ENCODE measurements at regions not wholly inside any gene's neighbourhood (a gene's known extent, or its start where the extent isn't known, plus 50 kb on each side); places are given as distances from the start of the nearest gene placed in this dataset.

GRCh38 chr7:42858570-42858969 is 53.3 kb downstream of the C7orf25 start:
- no peak for DNase-seq (ENCODE audit: low read depth in 2 of 2)

GRCh38 chr7:42856605-42856987 is 55.3 kb downstream of the C7orf25 start:
- DNase-seq (ENCODE audit: low read depth in 2 of 2) = no peak

GRCh38 chr7:42854571-42855118 is 57.2 kb downstream of the C7orf25 start:
- no peak for DNase-seq (ENCODE audit: low read depth in 2 of 2)

GRCh38 chr7:42852531-42852930 is 59.3 kb downstream of the C7orf25 start:
- no peak for DNase-seq (ENCODE audit: low read depth in 2 of 2)

- no peak for DNase-seq (ENCODE audit: low read depth in 2 of 2)
Observed at GRCh38 chr7:42843205-42843800, 68.6 kb downstream of the C7orf25 start.

- DNase-seq (ENCODE audit: low read depth in 2 of 2) = no peak
Observed at GRCh38 chr7:42834676-42835075, 77.2 kb downstream of the C7orf25 start.

GRCh38 chr7:42833411-42833810 is 78.5 kb downstream of the C7orf25 start:
- DNase-seq (ENCODE audit: low read depth in 2 of 2) = no peak

- no peak for DNase-seq (ENCODE audit: low read depth in 2 of 2)
Observed at GRCh38 chr7:42832667-42833066, 79.2 kb downstream of the C7orf25 start.

GRCh38 chr7:42831718-42832522 is 80.0 kb downstream of the C7orf25 start:
- no peak for DNase-seq (ENCODE audit: low read depth in 2 of 2)

GRCh38 chr7:42831006-42831717 is 80.7 kb downstream of the C7orf25 start:
- no peak for DNase-seq (ENCODE audit: low read depth in 2 of 2)

GRCh38 chr7:42812779-42813178 is 99.1 kb downstream of the C7orf25 start:
- DNase-seq (ENCODE audit: low read depth in 2 of 2) = no peak

- no peak for DNase-seq (ENCODE audit: low read depth in 2 of 2)
Observed at GRCh38 chr7:42805601-42806000, 106.3 kb downstream of the C7orf25 start.

GRCh38 chr7:42794673-42795072 is 117.2 kb downstream of the C7orf25 start:
- no peak for DNase-seq (ENCODE audit: low read depth in 2 of 2)

- DNase-seq (ENCODE audit: low read depth in 2 of 2) = no peak
Observed at GRCh38 chr7:42792841-42793240, 119.0 kb downstream of the C7orf25 start.

- DNase-seq (ENCODE audit: low read depth in 2 of 2) = no peak
Observed at GRCh38 chr7:42790196-42790595, 121.7 kb downstream of the C7orf25 start.

GRCh38 chr7:42774436-42774835 is 137.4 kb downstream of the C7orf25 start:
- DNase-seq (ENCODE audit: low read depth in 2 of 2) = no peak

GRCh38 chr7:42770114-42770513 is 141.8 kb downstream of the C7orf25 start:
- no peak for DNase-seq (ENCODE audit: low read depth in 2 of 2)

- DNase-seq (ENCODE audit: low read depth in 2 of 2) = no peak
Observed at GRCh38 chr7:42768045-42768444, 143.8 kb downstream of the C7orf25 start.

GRCh38 chr7:42766782-42767423 is 145.0 kb downstream of the C7orf25 start:
- no peak for DNase-seq (ENCODE audit: low read depth in 2 of 2)

- DNase-seq (ENCODE audit: low read depth in 2 of 2) = no peak
Observed at GRCh38 chr7:42765931-42766330, 145.9 kb downstream of the C7orf25 start.

GRCh38 chr7:42763137-42763551 is 148.7 kb downstream of the C7orf25 start:
- no peak for DNase-seq (ENCODE audit: low read depth in 2 of 2)

GRCh38 chr7:42761486-42761885 is 150.4 kb downstream of the C7orf25 start:
- DNase-seq (ENCODE audit: low read depth in 2 of 2) = no peak
